ENCODE measurements at regions not wholly inside any gene's neighbourhood (a gene's known extent, or its start where the extent isn't known, plus 50 kb on each side); places are given as distances from the start of the nearest gene placed in this dataset.
A peak's percentile ranks its signal among the peaks of the same experiment; 100 is the strongest.

DNA sequence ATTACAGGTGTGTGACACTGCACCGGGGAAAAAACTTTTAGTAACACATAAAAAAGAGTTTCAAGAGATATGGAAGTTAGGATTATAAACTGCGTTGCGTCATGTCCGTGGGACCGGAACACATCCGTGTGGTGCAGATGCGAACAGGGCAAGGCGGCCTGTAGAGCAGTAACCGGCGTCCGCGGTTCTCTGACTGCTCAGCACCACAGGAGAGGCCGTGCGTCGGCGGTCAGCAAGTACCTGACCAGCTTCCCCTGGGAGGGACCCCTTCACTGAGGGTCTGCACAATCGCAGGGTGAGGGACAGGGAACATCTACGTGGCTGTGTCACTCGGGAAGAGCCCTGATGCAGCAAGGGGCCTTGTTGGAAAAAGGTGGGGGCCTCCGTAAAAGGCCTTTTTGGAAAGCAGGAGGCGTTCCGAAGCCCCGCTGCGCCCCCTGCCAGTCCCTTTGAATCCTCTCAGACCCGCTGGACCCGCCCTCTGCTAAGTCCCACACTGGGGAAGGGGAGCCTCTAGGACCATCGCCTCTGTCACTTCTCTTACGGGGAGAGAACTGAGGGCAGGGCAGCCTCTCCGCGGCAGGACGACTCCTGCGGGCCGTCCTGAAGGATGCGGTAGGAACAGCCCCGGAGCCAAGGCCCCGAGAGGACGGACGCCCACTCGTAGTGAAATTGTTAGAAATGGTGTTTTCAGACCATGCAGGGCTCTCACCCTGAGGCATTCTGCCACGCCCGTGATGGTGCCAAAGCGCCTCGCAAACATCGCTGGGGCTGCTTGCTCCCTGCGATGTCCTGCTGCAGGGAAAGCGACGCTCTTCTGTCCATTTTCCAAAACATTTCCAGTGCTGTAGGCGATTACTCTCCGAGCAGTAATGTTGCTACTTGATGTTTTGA lies 771.6 kb upstream of the COBL start:
- Histone ChIP-seq H3K4me1 (peaks cover 0 to 8% (median 3%) of the 10 kb centered on the region in 4 donors), H3K4me3 (peak overlapping the region in 3 of 4 donors; percentile 26 to 30 (median 29)), H3K36me3 (no peaks in the 10 kb centered on the region), H3K27ac (no peak overlapping the region), H3K27me3 (peaks cover 0 to 6% (median 0%) of the 10 kb centered on the region in 3 donors), H3K9me3 (no peaks in the 10 kb centered on the region)
- TF ChIP-seq POLR2AphosphoS5 (IDR thresholded peaks at IDR 0.05), result no peak
- TF ChIP-seq, protein P1, sequence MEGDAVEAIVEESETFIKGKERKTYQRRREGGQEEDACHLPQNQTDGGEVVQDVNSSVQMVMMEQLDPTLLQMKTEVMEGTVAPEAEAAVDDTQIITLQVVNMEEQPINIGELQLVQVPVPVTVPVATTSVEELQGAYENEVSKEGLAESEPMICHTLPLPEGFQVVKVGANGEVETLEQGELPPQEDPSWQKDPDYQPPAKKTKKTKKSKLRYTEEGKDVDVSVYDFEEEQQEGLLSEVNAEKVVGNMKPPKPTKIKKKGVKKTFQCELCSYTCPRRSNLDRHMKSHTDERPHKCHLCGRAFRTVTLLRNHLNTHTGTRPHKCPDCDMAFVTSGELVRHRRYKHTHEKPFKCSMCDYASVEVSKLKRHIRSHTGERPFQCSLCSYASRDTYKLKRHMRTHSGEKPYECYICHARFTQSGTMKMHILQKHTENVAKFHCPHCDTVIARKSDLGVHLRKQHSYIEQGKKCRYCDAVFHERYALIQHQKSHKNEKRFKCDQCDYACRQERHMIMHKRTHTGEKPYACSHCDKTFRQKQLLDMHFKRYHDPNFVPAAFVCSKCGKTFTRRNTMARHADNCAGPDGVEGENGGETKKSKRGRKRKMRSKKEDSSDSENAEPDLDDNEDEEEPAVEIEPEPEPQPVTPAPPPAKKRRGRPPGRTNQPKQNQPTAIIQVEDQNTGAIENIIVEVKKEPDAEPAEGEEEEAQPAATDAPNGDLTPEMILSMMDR (IDR thresholded peaks at IDR 0.05), result no peak
- no peak for TF ChIP-seq POLR2A (IDR thresholded peaks at IDR 0.05)
- TF ChIP-seq EP300 (IDR thresholded peaks at IDR 0.05), result no peak
- no peak for DNase-seq
- intact Hi-C loops (cut with DNase I), result no loop called here
- WGBS, 2 donors, result 25 to 71% methylated on average over 49 of the region's 49 CpGs

DNA sequence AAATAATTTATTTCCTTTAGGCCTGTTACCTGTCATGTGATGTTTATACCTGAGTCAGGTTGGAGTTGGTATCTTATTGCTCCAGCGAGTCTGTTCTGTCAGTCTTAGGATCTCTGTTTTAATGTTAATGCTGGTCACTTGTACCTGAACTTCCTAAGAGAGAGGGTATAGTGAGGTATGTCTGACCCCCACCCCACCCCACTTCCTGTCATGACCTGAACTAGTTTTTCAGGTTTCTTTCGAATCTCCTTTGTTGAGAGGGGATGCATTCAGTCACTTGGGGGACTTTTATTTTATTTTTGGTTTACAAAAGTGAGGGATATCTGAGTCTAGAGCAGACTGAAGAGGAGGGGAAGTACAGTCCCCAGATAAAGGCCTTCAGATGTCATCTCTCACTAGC lies 769.0 kb upstream of the COBL start:
- WGBS, 2 donors, result 60 to 65% methylated on average over 2 of the region's 2 CpGs
- no peak for TF ChIP-seq POLR2AphosphoS5 (IDR thresholded peaks at IDR 0.05)
- no peak for TF ChIP-seq POLR2A (IDR thresholded peaks at IDR 0.05)
- no peak for TF ChIP-seq EP300 (IDR thresholded peaks at IDR 0.05)
- TF ChIP-seq, protein P1 (IDR thresholded peaks at IDR 0.05), result no peak

DNA sequence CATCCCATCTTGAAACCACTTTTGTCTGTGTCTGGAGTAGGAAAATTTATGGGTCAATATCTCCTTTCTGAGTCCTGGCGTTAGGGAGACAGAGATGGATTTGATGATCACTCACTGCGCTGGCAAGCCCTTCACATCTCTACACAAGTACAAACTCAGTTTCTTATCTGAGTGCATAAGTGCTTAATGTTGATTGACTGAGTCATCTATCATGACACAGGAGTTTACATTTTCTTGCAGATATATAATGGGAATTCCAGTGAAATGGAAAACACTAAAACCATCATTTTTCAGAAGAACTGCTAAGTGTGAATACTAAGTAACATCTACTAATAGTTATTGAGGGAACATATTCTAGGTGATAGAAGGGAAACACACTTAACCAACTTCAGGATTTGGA lies 763.9 kb upstream of the COBL start:
- no peaks in the 10 kb centered on the region for H3K4me1 ChIP-seq
- no peak for DNase-seq
- no peak for TF ChIP-seq POLR2A (IDR thresholded peaks at IDR 0.05)
- no peak for TF ChIP-seq EP300 (IDR thresholded peaks at IDR 0.05)
- no peak for TF ChIP-seq POLR2AphosphoS5 (IDR thresholded peaks at IDR 0.05)
- TF ChIP-seq, protein P1 (IDR thresholded peaks at IDR 0.05), result no peak
- no peaks in the 10 kb centered on the region for H3K9me3 ChIP-seq
- no peaks in the 10 kb centered on the region for H3K27me3 ChIP-seq
- H3K36me3 ChIP-seq, result no peaks in the 10 kb centered on the region
- intact Hi-C loops (cut with DNase I), result no loop called here
- no peak overlapping the region for H3K27ac ChIP-seq
- no peak overlapping the region for H3K4me3 ChIP-seq
- whole genome bisulfite sequencing, 2 donors, result 48 to 73% methylated on average over 2 of the region's 2 CpGs

More for the DNA sequence above, 769.0 kb upstream of the COBL start:
- no peak for DNase-seq
- H3K27me3 ChIP-seq, result peaks cover 0 to 6% (median 0%) of the 10 kb centered on the region in 3 donors
- intact Hi-C loops (cut with DNase I), result no loop called here
- H3K4me3 ChIP-seq, result no peak overlapping the region
- no peak overlapping the region for H3K27ac ChIP-seq
- peaks cover 0 to 8% (median 3%) of the 10 kb centered on the region in 4 donors for H3K4me1 ChIP-seq
- no peaks in the 10 kb centered on the region for H3K36me3 ChIP-seq
- no peaks in the 10 kb centered on the region for H3K9me3 ChIP-seq

DNA sequence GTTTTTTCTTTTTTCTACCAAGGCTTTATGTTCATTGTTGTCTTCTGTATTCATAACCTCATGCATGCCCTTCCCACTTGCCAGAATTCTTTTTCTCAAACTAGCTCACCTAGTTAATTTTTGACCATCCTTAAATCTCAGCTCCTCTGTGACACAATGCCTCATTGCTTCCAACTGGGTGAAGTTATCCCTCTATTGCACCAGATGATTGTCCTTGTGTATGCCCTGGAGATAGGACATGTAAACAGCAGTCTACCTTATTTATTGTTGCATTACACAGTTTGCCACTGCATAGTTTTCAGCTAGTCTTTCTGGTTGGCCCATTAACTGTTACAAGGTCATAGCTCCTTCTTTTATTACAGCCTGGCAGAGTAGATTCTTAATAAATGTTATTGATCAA lies 763.1 kb upstream of the COBL start:
- intact Hi-C loops (cut with DNase I), result no loop called here
- Histone ChIP-seq H3K4me1 (no peaks in the 10 kb centered on the region), H3K4me3 (no peak overlapping the region)

DNA sequence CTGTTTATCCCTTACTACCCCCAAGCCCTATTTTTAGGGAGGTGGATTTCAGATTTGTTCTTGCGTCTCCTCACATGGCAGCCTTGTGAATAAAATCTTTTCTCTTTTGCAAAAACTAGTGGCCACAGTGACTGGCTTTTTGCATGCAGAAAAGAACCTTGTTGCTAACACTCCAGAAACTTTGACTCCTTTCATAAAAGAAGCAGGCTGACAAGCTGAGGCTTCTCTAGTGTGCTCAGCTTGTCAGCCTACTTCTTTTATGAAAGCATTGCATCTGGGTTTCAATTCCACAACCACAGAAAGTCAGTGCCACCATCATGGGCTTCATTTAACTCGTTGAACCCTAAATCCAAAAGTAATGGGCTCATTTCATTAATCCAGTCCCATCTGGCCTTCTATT lies 761.0 kb upstream of the COBL start:
- DNase-seq, result no peak
- no peaks in the 10 kb centered on the region for H3K36me3 ChIP-seq
- H3K4me3 ChIP-seq, result no peak overlapping the region
- 83 to 86% methylated on average over 2 of the region's 2 CpGs for WGBS, 2 donors
- intact Hi-C loops (cut with DNase I), result no loop called here
- no peaks in the 10 kb centered on the region for H3K4me1 ChIP-seq
- no peak overlapping the region for H3K27ac ChIP-seq
- no peaks in the 10 kb centered on the region for H3K9me3 ChIP-seq
- TF ChIP-seq POLR2A (IDR thresholded peaks at IDR 0.05) (no peak), EP300 (IDR thresholded peaks at IDR 0.05) (no peak), POLR2AphosphoS5 (IDR thresholded peaks at IDR 0.05) (no peak)
- TF ChIP-seq, protein P1 (IDR thresholded peaks at IDR 0.05), result no peak
- H3K27me3 ChIP-seq, result no peaks in the 10 kb centered on the region

More for the DNA sequence above, 763.1 kb upstream of the COBL start:
- H3K36me3 ChIP-seq, result no peaks in the 10 kb centered on the region
- H3K27me3 ChIP-seq, result no peaks in the 10 kb centered on the region
- TF ChIP-seq EP300 (IDR thresholded peaks at IDR 0.05), result no peak
- H3K27ac ChIP-seq, result no peak overlapping the region
- H3K9me3 ChIP-seq, result no peaks in the 10 kb centered on the region
- no peak for DNase-seq

Data from sigmoid colon (tissue), 6 donors.